ENCODE measurements at regions not wholly inside any gene's neighbourhood (a gene's known extent, or its start where the extent isn't known, plus 50 kb on each side); places are given as distances from the start of the nearest gene placed in this dataset.

DNA sequence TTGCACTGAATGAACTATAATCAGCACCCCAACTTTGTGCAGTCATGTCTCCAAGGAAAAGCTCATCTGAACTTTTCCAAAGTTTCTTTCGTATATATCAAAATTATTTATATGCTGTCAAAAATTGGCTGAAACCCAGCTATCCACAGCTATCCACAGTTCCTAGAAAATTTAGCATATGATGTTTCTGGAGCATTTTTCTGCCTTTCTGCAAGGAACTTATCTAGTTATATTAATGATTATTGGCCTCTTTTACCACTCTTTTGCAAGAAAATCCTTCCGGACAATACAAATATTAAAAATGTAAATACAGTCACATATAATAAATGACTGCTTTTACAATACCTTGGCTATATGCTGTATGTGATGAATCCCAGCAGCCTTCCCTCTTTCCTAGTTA is 270.2 kb downstream of the TMEM167A start:
- no peak overlapping the region for H2AFZ ChIP-seq (ENCODE audit: insufficient read depth, low read length, poor library complexity)
- no peak overlapping the region for H3K23ac ChIP-seq (ENCODE audit: low read length)
- no peak overlapping the region for H3K4me2 ChIP-seq (ENCODE audit: low read length)
- DNase-seq, result no peak
- no peak overlapping the region for H4K91ac ChIP-seq (ENCODE audit: low read depth, low read length)
- H3K79me2 ChIP-seq (ENCODE audit: control insufficient read depth, insufficient read depth, low read length, poor library complexity), result no peaks in the 10 kb centered on the region
- H3K18ac ChIP-seq (ENCODE audit: low read length), result no peak overlapping the region
- no peaks in the 10 kb centered on the region for H3K4me1 ChIP-seq (ENCODE audit: control insufficient read depth in 1 of 2, insufficient read depth in 2 of 2, low read length in 2 of 2)
- no peak overlapping the region for H3K4ac ChIP-seq (ENCODE audit: low read depth, low read length)
- H3K4me3 ChIP-seq (ENCODE audit: low read depth, low read length), result no peak overlapping the region
- no peak overlapping the region for H3K14ac ChIP-seq (ENCODE audit: low read length)
- no peak overlapping the region for H4K8ac ChIP-seq (ENCODE audit: low read depth, low read length)
- no peak overlapping the region for H2BK5ac ChIP-seq (ENCODE audit: low read depth, low read length, poor library complexity)
- no peak overlapping the region for H2AK5ac ChIP-seq (ENCODE audit: low read length)
- H3K36me3 ChIP-seq (ENCODE audit: control insufficient read depth in 1 of 2, insufficient read depth in 2 of 2, low read length in 2 of 2), result no peaks in the 10 kb centered on the region
- H4K12ac ChIP-seq (ENCODE audit: low read depth, low read length), result no peak overlapping the region
- H3K9me3 ChIP-seq (ENCODE audit: insufficient read depth, low read depth, low read length), result no peaks in the 10 kb centered on the region
- no peak overlapping the region for H3K9ac ChIP-seq (ENCODE audit: low read length)
- H3K27ac ChIP-seq (ENCODE audit: low read depth, low read length), result no peak overlapping the region
- H3K27me3 ChIP-seq (ENCODE audit: insufficient read depth, low read length), result no peaks in the 10 kb centered on the region
- no peak overlapping the region for H2BK120ac ChIP-seq (ENCODE audit: insufficient read depth, low read length, poor library complexity)
- H2BK12ac ChIP-seq (ENCODE audit: low read length), result no peak overlapping the region
- no peaks in the 10 kb centered on the region for H3K79me1 ChIP-seq (ENCODE audit: low read length)
- no CpG with 5 or more reads among the region's 2 CpGs for WGBS (ENCODE audit: extremely low coverage, insufficient coverage, insufficient read length)

DNA sequence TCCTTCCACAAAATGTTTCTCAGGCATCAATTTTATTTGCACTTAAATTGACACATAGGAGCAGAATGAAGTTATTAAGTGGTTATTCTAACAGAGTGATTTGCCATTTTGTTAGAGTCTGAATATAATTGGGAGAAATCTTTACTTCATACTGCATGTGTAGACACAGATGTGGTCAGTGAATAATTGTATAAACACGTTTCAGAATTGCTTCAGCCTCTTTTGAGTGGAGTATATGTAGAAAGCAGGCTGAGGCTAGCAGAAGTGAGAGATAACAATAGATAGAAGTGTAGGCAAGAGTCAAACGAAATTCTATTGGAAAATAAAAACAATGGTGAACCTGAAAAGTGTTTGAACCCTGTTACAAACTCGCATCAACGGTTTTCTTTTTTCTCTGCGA is 270.7 kb downstream of the TMEM167A start:
- no peak overlapping the region for H2BK120ac ChIP-seq (ENCODE audit: insufficient read depth, low read length, poor library complexity)
- no peak overlapping the region for H3K4me3 ChIP-seq (ENCODE audit: low read depth, low read length)
- H3K79me1 ChIP-seq (ENCODE audit: low read length), result no peaks in the 10 kb centered on the region
- H3K9ac ChIP-seq (ENCODE audit: low read length), result no peak overlapping the region
- no peak overlapping the region for H4K91ac ChIP-seq (ENCODE audit: low read depth, low read length)
- H2AK5ac ChIP-seq (ENCODE audit: low read length), result no peak overlapping the region
- H3K27me3 ChIP-seq (ENCODE audit: insufficient read depth, low read length), result no peaks in the 10 kb centered on the region
- no peak overlapping the region for H2AFZ ChIP-seq (ENCODE audit: insufficient read depth, low read length, poor library complexity)
- H3K4ac ChIP-seq (ENCODE audit: low read depth, low read length), result no peak overlapping the region
- H3K4me1 ChIP-seq (ENCODE audit: control insufficient read depth in 1 of 2, insufficient read depth in 2 of 2, low read length in 2 of 2), result no peaks in the 10 kb centered on the region
- no peak overlapping the region for H4K8ac ChIP-seq (ENCODE audit: low read depth, low read length)
- no CpG with 5 or more reads among the region's 5 CpGs for WGBS (ENCODE audit: extremely low coverage, insufficient coverage, insufficient read length)
- H2BK12ac ChIP-seq (ENCODE audit: low read length), result no peak overlapping the region
- H3K18ac ChIP-seq (ENCODE audit: low read length), result no peak overlapping the region
- H3K36me3 ChIP-seq (ENCODE audit: control insufficient read depth in 1 of 2, insufficient read depth in 2 of 2, low read length in 2 of 2), result no peaks in the 10 kb centered on the region
- H4K12ac ChIP-seq (ENCODE audit: low read depth, low read length), result no peak overlapping the region
- H3K23ac ChIP-seq (ENCODE audit: low read length), result no peak overlapping the region
- no peak overlapping the region for H2BK5ac ChIP-seq (ENCODE audit: low read depth, low read length, poor library complexity)
- H3K9me3 ChIP-seq (ENCODE audit: insufficient read depth, low read depth, low read length), result no peaks in the 10 kb centered on the region
- DNase-seq, result no peak
- H3K27ac ChIP-seq (ENCODE audit: low read depth, low read length), result no peak overlapping the region
- no peak overlapping the region for H3K14ac ChIP-seq (ENCODE audit: low read length)
- no peak overlapping the region for H3K4me2 ChIP-seq (ENCODE audit: low read length)
- H3K79me2 ChIP-seq (ENCODE audit: control insufficient read depth, insufficient read depth, low read length, poor library complexity), result no peaks in the 10 kb centered on the region

DNA sequence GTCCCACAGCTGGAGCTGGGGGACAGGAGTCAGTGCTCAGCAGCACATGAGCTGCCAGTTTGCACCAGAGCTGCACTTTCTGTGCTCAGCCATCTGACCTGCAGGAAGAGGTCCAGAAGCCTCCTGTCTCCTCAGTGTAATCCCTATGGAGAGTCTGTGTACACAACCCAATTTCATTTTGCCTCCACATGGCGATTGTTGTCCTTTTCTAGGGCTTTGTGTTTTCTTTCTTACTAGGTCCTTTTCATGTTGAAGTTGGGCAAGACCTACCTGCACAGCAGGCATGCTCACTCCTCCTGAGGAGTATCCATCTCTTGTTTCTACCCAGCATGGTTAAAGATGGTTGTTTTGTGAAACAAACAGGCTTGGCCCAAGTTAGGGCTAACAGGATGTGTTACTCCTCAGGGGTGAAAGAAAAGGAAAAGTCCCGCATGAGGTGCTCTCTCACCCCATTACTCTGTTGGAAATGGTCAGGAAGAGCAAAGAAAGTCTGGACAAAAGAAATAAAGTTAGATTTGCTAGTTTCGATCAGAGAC is 273.0 kb downstream of the TMEM167A start:
- H3K4me3 ChIP-seq (ENCODE audit: low read depth, low read length), result no peak overlapping the region
- H3K79me1 ChIP-seq (ENCODE audit: low read length), result no peaks in the 10 kb centered on the region
- no peak overlapping the region for H4K91ac ChIP-seq (ENCODE audit: low read depth, low read length)
- WGBS (ENCODE audit: extremely low coverage, insufficient coverage, insufficient read length), result no CpG with 5 or more reads among the region's 3 CpGs
- no peaks in the 10 kb centered on the region for H3K4me1 ChIP-seq (ENCODE audit: control insufficient read depth in 1 of 2, insufficient read depth in 2 of 2, low read length in 2 of 2)
- no peaks in the 10 kb centered on the region for H3K9me3 ChIP-seq (ENCODE audit: insufficient read depth, low read depth, low read length)
- no peak overlapping the region for H2AFZ ChIP-seq (ENCODE audit: insufficient read depth, low read length, poor library complexity)
- no peaks in the 10 kb centered on the region for H3K36me3 ChIP-seq (ENCODE audit: control insufficient read depth in 1 of 2, insufficient read depth in 2 of 2, low read length in 2 of 2)
- no peak overlapping the region for H3K23ac ChIP-seq (ENCODE audit: low read length)
- no peak overlapping the region for H3K4ac ChIP-seq (ENCODE audit: low read depth, low read length)
- no peak overlapping the region for H3K27ac ChIP-seq (ENCODE audit: low read depth, low read length)
- no peaks in the 10 kb centered on the region for H3K27me3 ChIP-seq (ENCODE audit: insufficient read depth, low read length)
- H4K12ac ChIP-seq (ENCODE audit: low read depth, low read length), result no peak overlapping the region
- H3K79me2 ChIP-seq (ENCODE audit: control insufficient read depth, insufficient read depth, low read length, poor library complexity), result no peaks in the 10 kb centered on the region
- DNase-seq, result no peak
- no peak overlapping the region for H2BK5ac ChIP-seq (ENCODE audit: low read depth, low read length, poor library complexity)
- no peak overlapping the region for H3K4me2 ChIP-seq (ENCODE audit: low read length)
- no peak overlapping the region for H4K8ac ChIP-seq (ENCODE audit: low read depth, low read length)
- no peak overlapping the region for H2BK12ac ChIP-seq (ENCODE audit: low read length)
- H3K14ac ChIP-seq (ENCODE audit: low read length), result no peak overlapping the region
- no peak overlapping the region for H3K9ac ChIP-seq (ENCODE audit: low read length)
- H2BK120ac ChIP-seq (ENCODE audit: insufficient read depth, low read length, poor library complexity), result no peak overlapping the region
- H3K18ac ChIP-seq (ENCODE audit: low read length), result no peak overlapping the region
- H2AK5ac ChIP-seq (ENCODE audit: low read length), result no peak overlapping the region

DNA sequence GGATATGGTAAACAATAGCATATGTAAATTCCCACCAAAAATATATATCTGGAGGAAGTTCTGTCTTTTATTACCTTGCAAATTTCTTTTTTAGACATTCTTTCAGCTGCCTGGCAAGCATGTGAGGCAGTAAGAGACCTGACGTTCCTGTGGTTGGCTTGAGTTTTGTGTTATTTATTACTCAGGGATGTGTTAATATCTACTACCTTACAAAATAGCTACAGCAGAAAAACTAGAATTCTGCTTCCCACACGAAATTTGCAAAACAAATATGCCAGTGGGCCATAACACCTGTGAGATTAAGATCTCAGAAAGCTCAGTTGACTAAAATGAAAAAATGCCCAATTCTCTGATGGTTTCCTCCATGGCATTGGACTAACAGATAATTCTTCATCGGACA is 274.2 kb downstream of the TMEM167A start:
- Histone ChIP-seq H4K91ac (ENCODE audit: low read depth, low read length) (no peak overlapping the region), H3K18ac (ENCODE audit: low read length) (no peak overlapping the region), H2AFZ (ENCODE audit: insufficient read depth, low read length, poor library complexity) (no peak overlapping the region), H2AK5ac (ENCODE audit: low read length) (no peak overlapping the region), H4K12ac (ENCODE audit: low read depth, low read length) (no peak overlapping the region), H3K9me3 (ENCODE audit: insufficient read depth, low read depth, low read length) (no peaks in the 10 kb centered on the region), H3K79me1 (ENCODE audit: low read length) (no peaks in the 10 kb centered on the region), H2BK12ac (ENCODE audit: low read length) (no peak overlapping the region), H3K4me2 (ENCODE audit: low read length) (no peak overlapping the region), H3K14ac (ENCODE audit: low read length) (no peak overlapping the region), H3K23ac (ENCODE audit: low read length) (no peak overlapping the region), H3K79me2 (ENCODE audit: control insufficient read depth, insufficient read depth, low read length, poor library complexity) (no peaks in the 10 kb centered on the region), H3K27ac (ENCODE audit: low read depth, low read length) (no peak overlapping the region), H3K9ac (ENCODE audit: low read length) (no peak overlapping the region), H2BK5ac (ENCODE audit: low read depth, low read length, poor library complexity) (no peak overlapping the region), H3K4me3 (ENCODE audit: low read depth, low read length) (no peak overlapping the region), H3K36me3 (ENCODE audit: control insufficient read depth in 1 of 2, insufficient read depth in 2 of 2, low read length in 2 of 2) (no peaks in the 10 kb centered on the region), H3K27me3 (ENCODE audit: insufficient read depth, low read length) (no peaks in the 10 kb centered on the region), H2BK120ac (ENCODE audit: insufficient read depth, low read length, poor library complexity) (no peak overlapping the region), H3K4ac (ENCODE audit: low read depth, low read length) (no peak overlapping the region), H3K4me1 (ENCODE audit: control insufficient read depth in 1 of 2, insufficient read depth in 2 of 2, low read length in 2 of 2) (no peaks in the 10 kb centered on the region), H4K8ac (ENCODE audit: low read depth, low read length) (no peak overlapping the region)
- no peak for DNase-seq
- no CpG with 5 or more reads among the region's 3 CpGs for WGBS (ENCODE audit: extremely low coverage, insufficient coverage, insufficient read length)

All from trophoblast cell (in vitro differentiated cells and primary cell).